ENCODE measurements at regions not wholly inside any gene's neighbourhood (a gene's known extent, or its start where the extent isn't known, plus 50 kb on each side); places are given as distances from the start of the nearest gene placed in this dataset.

GRCh38 chr2:236434593-236434992 is 135.0 kb upstream of the ACKR3 start:
- TF ChIP-seq ZNF800 (CRISPR knock-in tag; IDR thresholded peaks at IDR 0.05) (no peak), POLR2AphosphoS5 (IDR thresholded peaks at IDR 0.05; ENCODE audit: low read depth, low read length) (no peak), RBM22 (optimal IDR thresholded peaks at IDR 0.05; ENCODE audit: low read length) (no peak), JUND (CRISPR knock-in tag; IDR thresholded peaks at IDR 0.05) (no peak), HDAC6 (IDR thresholded peaks at IDR 0.05; ENCODE audit: low read depth, low read length) (no peak), NR2C2 (CRISPR knock-in tag; IDR thresholded peaks at IDR 0.05; ENCODE audit: borderline replicate concordance) (no peak), ZNF704 (CRISPR knock-in tag; IDR thresholded peaks at IDR 0.05; ENCODE audit: borderline replicate concordance) (no peak), HNRNPK (IDR thresholded peaks at IDR 0.05; ENCODE audit: low read depth, low read length, poor library complexity, severe bottlenecking) (no peak), FOXA1 (IDR thresholded peaks at IDR 0.05) (no peak), FOXA1 (CRISPR knock-in tag; IDR thresholded peaks at IDR 0.05) (no peak)
